Keratinocyte (primary cell): ENCODE measurements at regions not wholly inside any gene's neighbourhood (a gene's known extent, or its start where the extent isn't known, plus 50 kb on each side); places are given as distances from the start of the nearest gene placed in this dataset.

ENCODE experiments used
- DNase-seq: peaks from one replicate; pipeline ENCODE4 v3.0.0-alpha.2; 2011; ENCODE audit warnings: low read depth, missing footprints, low spot score
- FAIRE-seq: peaks from 2 replicates; lab custom pipeline; 2011; peaks lifted over from hg19 to GRCh38; lab: Jason Lieb, UNC
- H2AFZ ChIP-seq: 2 replicates; pipeline ENCODE4 v1.6.0; 2012; ENCODE audit warnings: low read length, control low read depth, inconsistent platforms; ENCODE audit not compliant: control insufficient read depth
- H3K27ac ChIP-seq: 2 replicates; pipeline ENCODE4 v1.5.1; 2011; ENCODE audit warnings: low read length; ENCODE audit not compliant: control insufficient read depth, insufficient read depth
- H3K27me3 ChIP-seq: 3 replicates; pipeline ENCODE4 v1.6.0; 2011; ENCODE audit warnings: low read length; ENCODE audit not compliant: control insufficient read depth, insufficient read depth; ENCODE audit errors: extremely low read depth
- H3K36me3 ChIP-seq, 2 experiments: 2 replicates in 1 of 2; 3 replicates in 1 of 2; pipeline ENCODE4 v1.5.1; 2011; ENCODE audit warnings: low read length in 2 of 2, mild to moderate bottlenecking in 1 of 2; ENCODE audit not compliant: control insufficient read depth in 2 of 2, insufficient read depth in 2 of 2; ENCODE audit errors: extremely low read depth in 1 of 2
- H3K4me1 ChIP-seq: 3 replicates; pipeline ENCODE4 v1.5.1; 2011; ENCODE audit warnings: low read length; ENCODE audit not compliant: control insufficient read depth, insufficient read depth; ENCODE audit errors: extremely low read depth
- H3K4me2 ChIP-seq: 3 replicates; pipeline ENCODE4 v1.6.0; 2011; ENCODE audit warnings: low read depth, low read length; ENCODE audit not compliant: control insufficient read depth, insufficient read depth; ENCODE audit errors: extremely low read depth
- H3K4me3 ChIP-seq, 3 experiments: fragments of 200-600 bp in 1 of 3; sonication (generic) in 1 of 3; 2 replicates in 2 of 3; 3 replicates in 1 of 3; pipeline ENCODE4 v1.5.1; 2011 to 2016; ENCODE audit warnings: low read length in 3 of 3, mild to moderate bottlenecking in 3 of 3, control low read depth in 2 of 3, inconsistent platforms in 1 of 3, low read depth in 1 of 3, mixed read lengths in 1 of 3, mixed run types in 1 of 3, moderate library complexity in 1 of 3; ENCODE audit not compliant: control insufficient read depth in 2 of 3, insufficient read depth in 2 of 3; ENCODE audit errors: extremely low read depth in 1 of 3
- H3K79me2 ChIP-seq: 2 replicates; pipeline ENCODE4 v1.6.0; 2012; ENCODE audit warnings: low read length; ENCODE audit not compliant: control insufficient read depth, insufficient read depth
- H3K9ac ChIP-seq: 3 replicates; pipeline ENCODE4 v1.6.0; 2011; ENCODE audit warnings: low read length; ENCODE audit not compliant: control insufficient read depth, insufficient read depth; ENCODE audit errors: extremely low read depth
- H3K9me1 ChIP-seq: 3 replicates; pipeline ENCODE4 v1.6.0; 2011; ENCODE audit warnings: low read length; ENCODE audit not compliant: control insufficient read depth, insufficient read depth; ENCODE audit errors: extremely low read depth
- H3K9me3 ChIP-seq: 2 replicates; pipeline ENCODE4 v1.5.1; 2012; ENCODE audit warnings: low read depth, low read length; ENCODE audit not compliant: control insufficient read depth
- H4K20me1 ChIP-seq: 3 replicates; pipeline ENCODE4 v1.6.0; 2011; ENCODE audit warnings: low read length; ENCODE audit not compliant: control insufficient read depth, insufficient read depth; ENCODE audit errors: extremely low read depth
- EZH2 ChIP-seq: IDR thresholded peaks from one replicate; pipeline ENCODE4 v1.6.1; 2012; ENCODE audit warnings: inconsistent platforms, mild to moderate bottlenecking, low read length, moderate library complexity
- dilution Hi-C: fragments of 300-500 bp; cut with MboI; formaldehyde crosslinking; loops from one replicate; pipeline ENCODE4 v1.7.0; 2020; ENCODE audit warnings: low sequenced_read_pairs; ENCODE audit not compliant: extremely low pct_ligation_motif_present
- TF ChIP-seq, protein P1 (sequence below), 3 experiments: IDR thresholded peaks in 1 of 3; conservative IDR thresholded peaks in 1 of 3; optimal IDR thresholded peaks in 1 of 3; 2 replicates in 2 of 3; 3 replicates in 1 of 3; pipeline versions ENCODE3 to v1.5.1; 2011; ENCODE audit warnings: low read length in 3 of 3, mild to moderate bottlenecking in 3 of 3, moderate library complexity in 2 of 3, control low read depth in 1 of 3, inconsistent platforms in 1 of 3; ENCODE audit not compliant: insufficient read depth in 2 of 3; ENCODE audit errors: extremely low read depth in 1 of 3

DNA sequence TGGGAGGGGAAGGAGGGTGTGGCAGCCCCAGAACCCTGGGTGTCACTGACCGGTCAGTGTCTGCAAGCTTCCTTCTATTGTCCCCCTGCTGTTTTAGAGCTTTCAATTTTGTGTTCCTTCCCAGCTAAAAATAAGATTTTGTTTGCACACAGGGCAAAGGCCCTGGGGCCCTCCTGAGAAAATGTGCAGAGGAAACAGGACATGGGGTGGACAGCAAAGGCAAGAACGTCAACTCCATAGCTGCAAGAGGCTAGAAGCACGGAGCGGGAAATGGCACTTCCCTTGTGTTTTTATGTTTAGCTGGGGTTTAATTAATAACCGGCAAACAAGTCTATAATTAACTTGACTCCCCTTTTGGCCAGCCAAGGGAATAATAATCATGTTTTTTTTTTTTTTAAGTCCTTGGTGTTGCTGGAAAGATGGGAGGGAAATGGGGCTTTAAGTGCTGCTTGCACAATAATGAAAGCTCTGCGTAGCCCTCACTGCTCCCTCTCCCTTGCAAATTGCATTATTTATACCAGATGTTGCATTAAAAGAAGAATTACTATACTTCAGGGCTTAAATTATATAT, 261.4 kb upstream of the USP24 start:
- Histone ChIP-seq H3K9me1 (no peaks in the 10 kb centered on the region), H3K9ac (no peak overlapping the region), H3K36me3 (no peaks in the 10 kb centered on the region), H3K9me3 (no peaks in the 10 kb centered on the region), H3K4me3 (no peak overlapping the region), H3K4me1 (peaks cover 6% of the 10 kb centered on the region), H3K27ac (no peak overlapping the region), H3K4me2 (no peak overlapping the region), H2AFZ (no peak overlapping the region), H4K20me1 (no peaks in the 10 kb centered on the region), H3K27me3 (no peaks in the 10 kb centered on the region), H3K79me2 (no peaks in the 10 kb centered on the region)
- DNase-seq = no peak
- FAIRE-seq = no peak
- TF ChIP-seq, protein P1, sequence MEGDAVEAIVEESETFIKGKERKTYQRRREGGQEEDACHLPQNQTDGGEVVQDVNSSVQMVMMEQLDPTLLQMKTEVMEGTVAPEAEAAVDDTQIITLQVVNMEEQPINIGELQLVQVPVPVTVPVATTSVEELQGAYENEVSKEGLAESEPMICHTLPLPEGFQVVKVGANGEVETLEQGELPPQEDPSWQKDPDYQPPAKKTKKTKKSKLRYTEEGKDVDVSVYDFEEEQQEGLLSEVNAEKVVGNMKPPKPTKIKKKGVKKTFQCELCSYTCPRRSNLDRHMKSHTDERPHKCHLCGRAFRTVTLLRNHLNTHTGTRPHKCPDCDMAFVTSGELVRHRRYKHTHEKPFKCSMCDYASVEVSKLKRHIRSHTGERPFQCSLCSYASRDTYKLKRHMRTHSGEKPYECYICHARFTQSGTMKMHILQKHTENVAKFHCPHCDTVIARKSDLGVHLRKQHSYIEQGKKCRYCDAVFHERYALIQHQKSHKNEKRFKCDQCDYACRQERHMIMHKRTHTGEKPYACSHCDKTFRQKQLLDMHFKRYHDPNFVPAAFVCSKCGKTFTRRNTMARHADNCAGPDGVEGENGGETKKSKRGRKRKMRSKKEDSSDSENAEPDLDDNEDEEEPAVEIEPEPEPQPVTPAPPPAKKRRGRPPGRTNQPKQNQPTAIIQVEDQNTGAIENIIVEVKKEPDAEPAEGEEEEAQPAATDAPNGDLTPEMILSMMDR (optimal IDR thresholded peaks at IDR 0.05 in 1 of 3, IDR thresholded peaks at IDR 0.05 in 1 of 3, conservative IDR thresholded peaks at IDR 0.05 in 1 of 3; ENCODE audit: extremely low read depth in 1 of 3, insufficient read depth in 2 of 3, low read length in 3 of 3) = no peak
- dilution Hi-C loops = no loop called here

DNA sequence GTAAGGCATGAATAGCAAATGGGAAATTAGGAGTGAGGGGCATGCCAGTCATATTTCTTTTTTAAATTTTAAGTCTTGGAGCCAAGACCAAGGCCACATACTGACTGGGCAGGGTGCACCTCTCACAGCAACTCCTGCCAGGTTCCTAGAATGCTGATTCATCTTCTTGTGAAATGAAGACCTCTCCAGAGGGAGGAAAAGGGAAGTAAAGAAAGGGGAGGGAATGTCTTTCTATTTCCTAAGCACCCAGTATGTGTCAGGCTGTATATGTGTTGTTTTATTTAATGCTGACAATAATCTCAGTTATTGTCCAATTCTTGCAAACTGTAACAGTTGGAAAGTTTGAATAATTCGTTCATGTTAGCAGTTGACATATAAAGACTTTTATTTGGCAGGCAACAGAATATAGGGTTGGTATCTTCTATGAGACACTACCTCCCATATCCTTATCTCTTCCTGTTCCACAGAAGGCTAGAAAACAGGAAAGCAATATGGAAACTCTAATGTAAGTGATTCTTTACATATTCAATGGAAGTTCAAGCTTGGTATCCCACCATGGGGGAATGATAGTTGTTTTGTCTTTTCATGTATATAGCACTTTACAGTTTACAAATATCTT, 259.1 kb upstream of the USP24 start:
- H3K9me1 ChIP-seq = no peaks in the 10 kb centered on the region
- peaks cover 6% of the 10 kb centered on the region for H3K4me1 ChIP-seq
- dilution Hi-C loops = no loop called here
- H4K20me1 ChIP-seq = no peaks in the 10 kb centered on the region
- no peaks in the 10 kb centered on the region for H3K9me3 ChIP-seq
- no peak overlapping the region for H3K4me3 ChIP-seq
- no peaks in the 10 kb centered on the region for H3K27me3 ChIP-seq
- H3K4me2 ChIP-seq = no peak overlapping the region
- H3K9ac ChIP-seq = no peak overlapping the region
- no peaks in the 10 kb centered on the region for H3K79me2 ChIP-seq
- H2AFZ ChIP-seq = no peak overlapping the region
- DNase-seq (no peak), FAIRE-seq (no peak)
- TF ChIP-seq, protein P1 (optimal IDR thresholded peaks at IDR 0.05 in 1 of 3, IDR thresholded peaks at IDR 0.05 in 1 of 3, conservative IDR thresholded peaks at IDR 0.05 in 1 of 3; ENCODE audit: extremely low read depth in 1 of 3, insufficient read depth in 2 of 3, low read length in 3 of 3) = no peak
- no peak for TF ChIP-seq EZH2
- no peak overlapping the region for H3K27ac ChIP-seq
- H3K36me3 ChIP-seq = no peaks in the 10 kb centered on the region
